ENCODE measurements at regions not wholly inside any gene's neighbourhood (a gene's known extent, or its start where the extent isn't known, plus 50 kb on each side); places are given as distances from the start of the nearest gene placed in this dataset.

DNA sequence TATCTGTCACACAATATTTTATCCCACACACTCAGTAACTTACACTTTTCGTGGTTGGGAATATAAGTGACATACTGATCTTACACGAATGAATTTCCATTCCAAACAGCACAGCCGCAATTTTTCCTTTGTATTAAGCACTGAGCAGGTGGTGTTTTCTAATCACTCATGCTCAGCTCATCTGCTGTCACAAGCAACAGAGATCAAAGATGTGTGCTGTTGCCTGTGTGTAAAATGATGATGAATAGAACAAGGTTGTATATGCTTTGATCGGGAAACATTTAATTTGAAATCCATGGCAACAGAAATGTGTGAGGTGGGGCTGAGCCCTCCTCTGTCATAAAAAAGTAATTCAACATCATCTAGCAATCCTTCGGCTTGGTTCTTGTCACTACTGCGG lies 927.7 kb upstream of the MBL2 start:
- no peak for TF ChIP-seq CTCF (IDR thresholded peaks at IDR 0.05; ENCODE audit: low read depth, low read length)
- H3K4me3 ChIP-seq (ENCODE audit: low read depth, low read length): no peak overlapping the region
- no peaks in the 10 kb centered on the region for H3K9me3 ChIP-seq (ENCODE audit: severe bottlenecking)
- H3K27me3 ChIP-seq (ENCODE audit: insufficient read depth, low read depth, severe bottlenecking): no peaks in the 10 kb centered on the region
- H3K27ac ChIP-seq: peak overlapping the region; percentile 22; the same call in 1 of the 2 replicates
- peak; percentile 19 for DNase-seq
- H3K36me3 ChIP-seq: no peaks in the 10 kb centered on the region

DNA sequence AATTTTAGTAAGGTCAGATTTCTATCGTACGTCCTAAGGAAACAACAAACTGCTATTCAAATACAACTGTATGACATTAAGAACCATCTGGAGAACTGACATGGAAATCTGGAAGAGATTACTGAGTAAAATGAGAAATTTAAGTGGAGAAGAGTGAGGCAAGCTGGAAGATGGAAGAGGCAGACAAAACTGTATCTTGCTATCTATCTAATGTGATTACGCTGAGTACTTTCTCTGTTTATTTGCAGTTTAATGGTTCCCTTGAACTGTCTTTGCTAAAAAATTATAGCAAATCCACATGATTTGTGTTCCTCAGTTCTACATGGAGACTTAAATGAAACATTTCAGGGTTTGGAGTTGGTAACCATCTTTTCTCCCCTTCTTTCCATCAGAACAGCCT lies 927.1 kb upstream of the MBL2 start:
- Histone ChIP-seq H3K9me3 (ENCODE audit: severe bottlenecking) (no peaks in the 10 kb centered on the region), H3K36me3 (no peaks in the 10 kb centered on the region), H3K27me3 (ENCODE audit: insufficient read depth, low read depth, severe bottlenecking) (no peaks in the 10 kb centered on the region), H3K4me3 (ENCODE audit: low read depth, low read length) (no peak overlapping the region), H3K27ac (peak overlapping the region; percentile 22; the same call in 1 of the 2 replicates)
- TF ChIP-seq CTCF (IDR thresholded peaks at IDR 0.05; ENCODE audit: low read depth, low read length): no peak
- DNase-seq: no peak

DNA sequence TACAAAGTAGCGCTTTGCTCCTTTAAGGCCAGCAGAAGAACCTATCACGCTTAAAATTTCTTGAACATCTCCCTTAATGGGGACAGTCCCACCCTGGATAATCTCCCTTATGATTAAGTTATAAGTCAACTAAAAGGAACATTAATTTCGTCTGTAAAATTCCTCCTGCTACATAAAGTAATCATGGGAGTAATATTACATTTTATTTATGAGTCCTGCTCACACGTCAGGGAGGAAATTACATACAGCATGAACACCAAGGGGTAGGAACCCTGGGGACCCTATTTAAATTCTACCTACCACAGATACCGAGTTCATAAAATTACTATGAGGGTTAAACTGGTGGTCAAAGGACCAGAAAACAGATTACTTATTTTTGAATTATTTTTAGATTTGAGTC lies 926.6 kb upstream of the MBL2 start:
- TF ChIP-seq CTCF (IDR thresholded peaks at IDR 0.05; ENCODE audit: low read depth, low read length): no peak
- DNase-seq: no peak

DNA sequence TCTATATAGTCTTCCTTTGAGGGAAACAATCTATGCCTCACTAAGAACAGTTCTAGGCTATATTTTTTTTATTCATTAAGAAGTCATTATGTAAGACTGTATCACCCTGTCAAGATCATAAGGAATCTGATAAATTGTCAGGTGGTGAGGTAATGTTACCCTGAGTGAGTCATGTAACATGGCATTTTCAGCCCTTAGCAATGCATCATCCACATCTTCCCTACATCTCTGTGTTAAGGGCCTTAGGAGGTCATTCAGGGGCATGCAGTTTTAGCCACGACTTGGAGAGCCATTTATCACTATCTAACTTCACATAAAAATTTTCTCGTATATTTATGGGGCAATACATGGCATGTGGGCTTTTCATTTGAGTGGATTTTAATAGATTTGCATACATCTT lies 924.5 kb upstream of the MBL2 start:
- Histone ChIP-seq H3K9me3 (ENCODE audit: severe bottlenecking) (no peaks in the 10 kb centered on the region), H3K36me3 (no peaks in the 10 kb centered on the region), H3K27ac (no peak overlapping the region), H3K27me3 (ENCODE audit: insufficient read depth, low read depth, severe bottlenecking) (no peaks in the 10 kb centered on the region), H3K4me3 (ENCODE audit: low read depth, low read length) (no peak overlapping the region)
- DNase-seq: no peak
- TF ChIP-seq CTCF (IDR thresholded peaks at IDR 0.05; ENCODE audit: low read depth, low read length): no peak

More for the DNA sequence above, 926.6 kb upstream of the MBL2 start:
- Histone ChIP-seq H3K9me3 (ENCODE audit: severe bottlenecking) (no peaks in the 10 kb centered on the region), H3K27ac (no peak overlapping the region), H3K27me3 (ENCODE audit: insufficient read depth, low read depth, severe bottlenecking) (no peaks in the 10 kb centered on the region), H3K4me3 (ENCODE audit: low read depth, low read length) (no peak overlapping the region), H3K36me3 (no peaks in the 10 kb centered on the region)

DNA sequence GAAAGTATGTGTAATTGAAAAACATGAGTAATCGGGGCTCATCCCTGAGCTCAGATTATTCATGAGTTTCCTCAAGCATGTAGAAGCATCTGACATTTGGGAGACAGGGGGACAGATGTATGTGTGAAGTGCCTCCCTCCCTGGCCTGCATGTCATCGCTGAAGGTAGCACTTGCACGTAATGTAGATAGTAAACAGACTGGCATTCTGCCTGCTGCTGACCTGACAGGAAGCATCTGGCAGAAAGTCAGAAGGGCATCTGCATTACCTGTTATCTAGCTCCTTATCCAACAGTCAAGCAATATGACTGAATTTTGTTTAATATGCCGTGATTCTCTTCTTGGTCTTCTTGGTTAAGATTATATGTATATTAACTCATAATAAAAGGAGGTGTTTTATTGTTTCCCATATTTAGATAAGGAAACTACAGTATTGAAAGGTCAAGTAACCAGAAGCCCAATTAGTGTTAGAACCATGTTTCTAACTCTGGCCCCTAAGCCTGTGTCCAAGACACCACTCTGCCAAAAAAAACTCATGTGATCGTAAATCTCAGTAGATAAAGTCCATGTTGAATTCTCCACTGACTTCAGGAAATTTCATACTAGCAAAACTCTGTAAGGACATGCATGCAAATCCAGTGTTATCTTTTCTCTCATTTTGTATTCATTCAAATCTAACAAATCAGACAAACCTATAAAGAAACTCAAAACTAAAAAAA lies 918.1 kb upstream of the MBL2 start:
- Histone ChIP-seq H3K27ac (no peak overlapping the region), H3K27me3 (ENCODE audit: insufficient read depth, low read depth, severe bottlenecking) (no peaks in the 10 kb centered on the region), H3K4me3 (ENCODE audit: low read depth, low read length) (no peak overlapping the region), H3K36me3 (no peaks in the 10 kb centered on the region), H3K9me3 (ENCODE audit: severe bottlenecking) (no peaks in the 10 kb centered on the region)
- no peak for DNase-seq
- TF ChIP-seq CTCF (IDR thresholded peaks at IDR 0.05; ENCODE audit: low read depth, low read length): no peak

DNA sequence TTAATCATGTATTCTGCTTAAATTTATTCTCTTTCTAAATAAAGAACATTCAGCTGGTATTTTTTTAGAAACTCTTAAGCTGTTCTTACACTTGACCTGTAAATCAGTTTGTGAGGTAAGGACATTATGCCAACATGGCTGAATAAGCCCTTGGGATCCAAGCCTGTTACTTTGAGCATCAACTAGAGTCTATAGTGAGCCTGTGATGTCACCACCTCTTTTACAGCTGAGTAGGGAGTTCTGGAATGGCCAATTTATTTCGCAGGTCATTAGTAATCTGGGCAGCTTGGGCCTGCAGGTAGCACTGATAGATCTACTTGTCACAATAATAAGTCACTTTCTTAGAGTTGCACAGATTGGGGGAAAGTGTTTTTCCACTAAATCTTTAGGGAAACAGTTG lies 915.2 kb upstream of the MBL2 start:
- no peak for TF ChIP-seq CTCF (IDR thresholded peaks at IDR 0.05; ENCODE audit: low read depth, low read length)

More for the DNA sequence above, 915.2 kb upstream of the MBL2 start:
- no peak overlapping the region for H3K4me3 ChIP-seq (ENCODE audit: low read depth, low read length)
- no peak for DNase-seq
- no peaks in the 10 kb centered on the region for H3K9me3 ChIP-seq (ENCODE audit: severe bottlenecking)
- H3K36me3 ChIP-seq: no peaks in the 10 kb centered on the region
- no peaks in the 10 kb centered on the region for H3K27me3 ChIP-seq (ENCODE audit: insufficient read depth, low read depth, severe bottlenecking)
- no peak overlapping the region for H3K27ac ChIP-seq

All from WERI-Rb-1 (cell line).